Activated B cell treated with CpG ODN at 0.5 μM for 24 hours (primary cell): ENCODE measurements at regions not wholly inside any gene's neighbourhood (a gene's known extent, or its start where the extent isn't known, plus 50 kb on each side); places are given as distances from the start of the nearest gene placed in this dataset.
"Not testable (repeated sequence)": the region's sequence is repeated elsewhere in the genome, so short reads cannot be mapped to it uniquely, and the experiment has no call there.

Experiments used
- ATAC-seq: fragments of 200-7000 bp; cut with Tn5 transposase; one replicate; pipeline ENCODE4 v1.10.0; 2021; ENCODE audit warnings: low read depth, mild to moderate bottlenecking, moderate library complexity
- CTCF ChIA-PET: fragments of 350-600 bp; sonication (Branson Sonifier 250); formaldehyde crosslinking; loops from one replicate; lab custom pipeline; 2021; ENCODE audit warnings: antibody characterized with exemption; lab: Charles Lee
- POLR2A ChIA-PET: fragments of 350-600 bp; sonication (Branson Sonifier 250); formaldehyde crosslinking; loops from one replicate; lab custom pipeline; 2021; ENCODE audit warnings: antibody characterized with exemption; lab: Charles Lee
- DNase-seq: peaks from one replicate; pipeline ENCODE4 v3.0.0; 2022
- H3K27ac Mint-ChIP-seq: one replicate; pipeline ENCODE4 v1.8.0; 2020; ENCODE audit warnings: mixed read lengths
- H3K27me3 Mint-ChIP-seq: one replicate; pipeline ENCODE4 v1.8.0; 2021; ENCODE audit warnings: mixed read lengths
- H3K36me3 Mint-ChIP-seq: one replicate; pipeline ENCODE4 v1.8.0; 2021; ENCODE audit warnings: low read depth, mixed read lengths
- H3K4me1 Mint-ChIP-seq: one replicate; pipeline ENCODE4 v1.8.0; 2021; ENCODE audit warnings: mixed read lengths
- H3K4me3 Mint-ChIP-seq: one replicate; pipeline ENCODE4 v1.8.0; 2020; ENCODE audit warnings: mild to moderate bottlenecking, mixed read lengths
- H3K9me3 Mint-ChIP-seq: one replicate; pipeline ENCODE4 v1.8.0; 2020; ENCODE audit warnings: mixed read lengths
- intact Hi-C: fragments of 100-400 bp; cut with micrococcal nuclease; formaldehyde crosslinking; loops from one replicate; pipeline ENCODE4 v1.15.1; 2024
- TF ChIP-seq, protein P1 (sequence below): fragments of 200-600 bp; IDR thresholded peaks from one replicate; pipeline ENCODE4 v1.8.0; 2022; ENCODE audit warnings: antibody characterized with exemption, mild to moderate bottlenecking

DNA sequence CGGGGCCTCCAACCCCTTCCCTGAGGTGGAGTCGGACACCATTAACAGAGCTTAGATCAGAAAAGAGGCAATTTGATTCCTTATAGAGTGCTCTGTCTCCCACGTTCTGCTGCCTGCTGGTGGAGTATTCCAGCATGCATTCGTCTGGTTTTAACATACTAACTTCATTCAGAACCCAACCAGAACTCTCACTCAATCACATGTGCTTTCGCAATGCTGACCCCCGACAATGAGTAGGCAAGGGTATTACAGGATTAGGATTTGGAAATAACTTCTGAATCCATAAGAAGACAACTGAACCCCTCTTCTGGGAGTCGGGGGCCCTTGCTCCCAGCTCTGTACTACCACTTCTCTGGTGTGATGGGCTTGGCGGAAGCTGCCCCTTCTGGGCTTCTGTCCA is 55.7 kb upstream of the HABP2 start:
- intact Hi-C loops: no loop called here
- Mint-ChIP-seq H3K9me3 (peaks cover 4% of the 10 kb centered on the region), H3K27ac (no peak overlapping the region), H3K4me1 (no peaks in the 10 kb centered on the region), H3K4me3 (no peak overlapping the region), H3K27me3 (peaks cover 3% of the 10 kb centered on the region), H3K36me3 (no peaks in the 10 kb centered on the region)
- TF ChIP-seq, protein P1, sequence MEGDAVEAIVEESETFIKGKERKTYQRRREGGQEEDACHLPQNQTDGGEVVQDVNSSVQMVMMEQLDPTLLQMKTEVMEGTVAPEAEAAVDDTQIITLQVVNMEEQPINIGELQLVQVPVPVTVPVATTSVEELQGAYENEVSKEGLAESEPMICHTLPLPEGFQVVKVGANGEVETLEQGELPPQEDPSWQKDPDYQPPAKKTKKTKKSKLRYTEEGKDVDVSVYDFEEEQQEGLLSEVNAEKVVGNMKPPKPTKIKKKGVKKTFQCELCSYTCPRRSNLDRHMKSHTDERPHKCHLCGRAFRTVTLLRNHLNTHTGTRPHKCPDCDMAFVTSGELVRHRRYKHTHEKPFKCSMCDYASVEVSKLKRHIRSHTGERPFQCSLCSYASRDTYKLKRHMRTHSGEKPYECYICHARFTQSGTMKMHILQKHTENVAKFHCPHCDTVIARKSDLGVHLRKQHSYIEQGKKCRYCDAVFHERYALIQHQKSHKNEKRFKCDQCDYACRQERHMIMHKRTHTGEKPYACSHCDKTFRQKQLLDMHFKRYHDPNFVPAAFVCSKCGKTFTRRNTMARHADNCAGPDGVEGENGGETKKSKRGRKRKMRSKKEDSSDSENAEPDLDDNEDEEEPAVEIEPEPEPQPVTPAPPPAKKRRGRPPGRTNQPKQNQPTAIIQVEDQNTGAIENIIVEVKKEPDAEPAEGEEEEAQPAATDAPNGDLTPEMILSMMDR: no peak
- ATAC-seq: no peak
- DNase-seq: no peak
- ChIA-PET POLR2A (no interaction called here), CTCF (no interaction called here)

DNA sequence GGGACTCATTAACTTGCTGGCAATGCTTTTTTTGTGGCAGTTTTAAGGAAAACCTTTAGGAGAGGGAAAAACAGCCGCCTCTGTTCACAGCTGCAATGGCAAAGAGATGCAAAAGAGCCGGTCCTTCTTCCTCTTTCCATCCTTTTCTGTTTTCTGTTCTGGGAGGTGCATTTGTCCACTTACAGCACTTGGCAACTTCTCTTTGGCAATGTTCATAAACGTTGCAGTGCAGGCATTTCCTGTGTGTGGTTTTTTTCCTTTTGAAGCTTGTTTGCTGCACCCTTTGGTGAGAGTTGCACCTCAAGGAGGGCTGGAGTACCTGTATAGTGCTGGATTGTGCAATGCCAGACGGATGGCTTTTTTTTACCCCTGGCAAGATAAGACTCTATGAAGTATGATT is 53.9 kb upstream of the HABP2 start:
- TF ChIP-seq, protein P1: no peak
- Mint-ChIP-seq H3K36me3 (no peaks in the 10 kb centered on the region), H3K27me3 (peaks cover 3% of the 10 kb centered on the region), H3K4me3 (no peak overlapping the region), H3K4me1 (no peaks in the 10 kb centered on the region), H3K27ac (no peak overlapping the region), H3K9me3 (peaks cover 4% of the 10 kb centered on the region)
- intact Hi-C loops: no loop called here
- DNase-seq (no peak), ATAC-seq (no peak)
- CTCF ChIA-PET: no interaction called here
- POLR2A ChIA-PET: no interaction called here

DNA sequence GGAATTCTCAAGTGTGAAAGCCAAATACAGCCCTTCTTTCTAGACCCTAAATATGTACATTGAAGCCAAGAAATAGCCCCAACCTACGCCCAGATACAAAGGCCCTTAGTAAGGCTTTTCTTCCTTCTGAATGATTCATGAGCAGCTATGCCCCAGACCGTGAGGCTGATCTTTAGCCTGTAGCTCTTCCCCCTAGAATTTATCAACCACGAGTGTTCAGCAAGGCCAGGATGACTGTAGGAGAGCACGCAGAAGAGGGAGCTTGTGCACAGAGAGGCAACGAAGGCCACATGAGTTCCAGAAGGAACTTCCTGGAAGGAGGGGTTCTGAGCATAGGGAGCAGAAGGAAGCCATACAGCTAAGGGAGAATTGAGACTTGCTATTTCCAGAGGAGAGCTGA is 53.0 kb upstream of the HABP2 start:
- ChIA-PET CTCF (no interaction called here), POLR2A (no interaction called here)
- H3K9me3 Mint-ChIP-seq: peaks cover 4% of the 10 kb centered on the region
- DNase-seq: no peak
- H3K4me1 Mint-ChIP-seq: no peaks in the 10 kb centered on the region
- no peaks in the 10 kb centered on the region for H3K36me3 Mint-ChIP-seq
- H3K27ac Mint-ChIP-seq: no peak overlapping the region
- intact Hi-C loops: no loop called here
- TF ChIP-seq, protein P1: no peak
- H3K4me3 Mint-ChIP-seq: no peak overlapping the region
- peaks cover 6% of the 10 kb centered on the region for H3K27me3 Mint-ChIP-seq
- no peak for ATAC-seq

DNA sequence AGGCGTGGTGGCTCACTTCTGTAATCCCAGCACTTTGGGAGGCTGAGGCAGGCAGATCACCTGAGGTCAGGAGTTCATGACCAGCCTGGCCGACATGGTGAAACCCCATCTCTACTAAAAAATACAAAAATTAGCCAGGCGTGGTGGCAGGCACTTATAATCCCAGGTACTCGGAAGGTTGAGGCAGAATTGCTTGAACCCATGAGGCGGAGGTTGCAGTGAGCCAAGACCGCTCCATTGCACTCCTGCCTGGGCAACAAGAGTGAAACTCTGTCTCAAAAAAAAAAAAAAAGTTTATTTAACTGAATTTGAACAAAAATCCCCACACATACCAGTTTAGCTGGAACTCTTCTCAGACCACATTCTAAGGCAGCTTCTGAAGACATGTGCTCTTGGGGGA is 51.8 kb upstream of the HABP2 start:
- H3K27ac Mint-ChIP-seq, H3K4me3 Mint-ChIP-seq, H3K4me1 Mint-ChIP-seq, H3K36me3 Mint-ChIP-seq, POLR2A ChIA-PET, H3K9me3 Mint-ChIP-seq, ATAC-seq, intact Hi-C loops, CTCF ChIA-PET, DNase-seq, H3K27me3 Mint-ChIP-seq: not testable (repeated sequence)
